ENCODE measurements at regions not wholly inside any gene's neighbourhood (a gene's known extent, or its start where the extent isn't known, plus 50 kb on each side); places are given as distances from the start of the nearest gene placed in this dataset.

DNA sequence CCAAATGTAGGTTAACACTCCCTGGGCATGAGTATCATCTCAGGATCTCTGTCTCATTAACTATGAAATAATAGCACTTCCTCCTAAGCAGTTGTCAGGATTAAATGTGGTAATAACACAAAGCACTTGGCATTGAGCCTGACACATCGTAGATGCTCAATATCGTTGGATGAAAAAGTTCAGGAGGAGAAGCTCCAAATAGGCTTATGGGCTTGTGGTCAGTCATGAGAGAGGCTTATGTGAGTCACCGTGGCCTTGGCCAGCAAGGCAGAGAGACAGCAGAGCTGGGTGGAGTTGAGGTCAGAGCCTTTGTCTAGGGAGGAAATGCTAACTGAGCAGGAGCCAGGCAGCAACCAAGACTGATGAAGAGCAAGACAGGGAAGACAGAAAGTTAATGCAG lies 68.3 kb upstream of the PPM1B start:
- TF ChIP-seq, protein P1, sequence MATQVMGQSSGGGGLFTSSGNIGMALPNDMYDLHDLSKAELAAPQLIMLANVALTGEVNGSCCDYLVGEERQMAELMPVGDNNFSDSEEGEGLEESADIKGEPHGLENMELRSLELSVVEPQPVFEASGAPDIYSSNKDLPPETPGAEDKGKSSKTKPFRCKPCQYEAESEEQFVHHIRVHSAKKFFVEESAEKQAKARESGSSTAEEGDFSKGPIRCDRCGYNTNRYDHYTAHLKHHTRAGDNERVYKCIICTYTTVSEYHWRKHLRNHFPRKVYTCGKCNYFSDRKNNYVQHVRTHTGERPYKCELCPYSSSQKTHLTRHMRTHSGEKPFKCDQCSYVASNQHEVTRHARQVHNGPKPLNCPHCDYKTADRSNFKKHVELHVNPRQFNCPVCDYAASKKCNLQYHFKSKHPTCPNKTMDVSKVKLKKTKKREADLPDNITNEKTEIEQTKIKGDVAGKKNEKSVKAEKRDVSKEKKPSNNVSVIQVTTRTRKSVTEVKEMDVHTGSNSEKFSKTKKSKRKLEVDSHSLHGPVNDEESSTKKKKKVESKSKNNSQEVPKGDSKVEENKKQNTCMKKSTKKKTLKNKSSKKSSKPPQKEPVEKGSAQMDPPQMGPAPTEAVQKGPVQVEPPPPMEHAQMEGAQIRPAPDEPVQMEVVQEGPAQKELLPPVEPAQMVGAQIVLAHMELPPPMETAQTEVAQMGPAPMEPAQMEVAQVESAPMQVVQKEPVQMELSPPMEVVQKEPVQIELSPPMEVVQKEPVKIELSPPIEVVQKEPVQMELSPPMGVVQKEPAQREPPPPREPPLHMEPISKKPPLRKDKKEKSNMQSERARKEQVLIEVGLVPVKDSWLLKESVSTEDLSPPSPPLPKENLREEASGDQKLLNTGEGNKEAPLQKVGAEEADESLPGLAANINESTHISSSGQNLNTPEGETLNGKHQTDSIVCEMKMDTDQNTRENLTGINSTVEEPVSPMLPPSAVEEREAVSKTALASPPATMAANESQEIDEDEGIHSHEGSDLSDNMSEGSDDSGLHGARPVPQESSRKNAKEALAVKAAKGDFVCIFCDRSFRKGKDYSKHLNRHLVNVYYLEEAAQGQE (IDR thresholded peaks at IDR 0.05; ENCODE audit: insufficient read depth in 1 of 2, low read depth in 2 of 2, low read length in 2 of 2) = no peak
- TF ChIP-seq TAF1 (IDR thresholded peaks at IDR 0.05; ENCODE audit: borderline replicate concordance, insufficient read depth, low read length) (no peak), POLR2AphosphoS5 (IDR thresholded peaks at IDR 0.05; ENCODE audit: low read depth, low read length) (no peak), FOXP2 (optimal IDR thresholded peaks at IDR 0.05; ENCODE audit: borderline replicate concordance, extremely low read depth, extremely low read length, insufficient read depth) (no peak), SIN3A (IDR thresholded peaks at IDR 0.05; ENCODE audit: borderline replicate concordance, insufficient read depth, low read length) (no peak)

DNA sequence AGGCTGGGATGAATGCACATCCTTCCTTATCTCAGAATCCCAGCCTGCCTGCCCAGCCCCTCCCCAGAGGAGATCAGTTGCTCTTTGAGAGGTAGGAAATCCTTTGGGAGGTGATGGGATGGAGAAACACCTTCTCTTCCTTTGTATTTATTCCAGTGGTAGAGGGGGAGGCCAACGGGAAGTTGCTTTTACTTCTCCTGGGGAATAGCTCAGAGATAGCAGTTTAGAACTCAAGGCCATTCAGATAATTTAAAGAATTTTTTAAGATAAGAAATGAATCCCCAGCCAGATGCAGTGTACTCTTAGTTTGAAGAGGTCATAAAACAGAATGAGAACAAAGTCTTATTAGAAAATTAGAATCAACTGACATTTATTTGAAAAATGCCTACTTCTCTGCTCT lies 67.4 kb upstream of the PPM1B start:
- TF ChIP-seq FOXP2 (optimal IDR thresholded peaks at IDR 0.05; ENCODE audit: borderline replicate concordance, extremely low read depth, extremely low read length, insufficient read depth) = no peak
- no peak for TF ChIP-seq POLR2AphosphoS5 (IDR thresholded peaks at IDR 0.05; ENCODE audit: low read depth, low read length)
- TF ChIP-seq SIN3A (IDR thresholded peaks at IDR 0.05; ENCODE audit: borderline replicate concordance, insufficient read depth, low read length) = no peak
- TF ChIP-seq TAF1 (IDR thresholded peaks at IDR 0.05; ENCODE audit: borderline replicate concordance, insufficient read depth, low read length) = no peak
- TF ChIP-seq, protein P1 (IDR thresholded peaks at IDR 0.05; ENCODE audit: insufficient read depth in 1 of 2, low read depth in 2 of 2, low read length in 2 of 2) = no peak

DNA sequence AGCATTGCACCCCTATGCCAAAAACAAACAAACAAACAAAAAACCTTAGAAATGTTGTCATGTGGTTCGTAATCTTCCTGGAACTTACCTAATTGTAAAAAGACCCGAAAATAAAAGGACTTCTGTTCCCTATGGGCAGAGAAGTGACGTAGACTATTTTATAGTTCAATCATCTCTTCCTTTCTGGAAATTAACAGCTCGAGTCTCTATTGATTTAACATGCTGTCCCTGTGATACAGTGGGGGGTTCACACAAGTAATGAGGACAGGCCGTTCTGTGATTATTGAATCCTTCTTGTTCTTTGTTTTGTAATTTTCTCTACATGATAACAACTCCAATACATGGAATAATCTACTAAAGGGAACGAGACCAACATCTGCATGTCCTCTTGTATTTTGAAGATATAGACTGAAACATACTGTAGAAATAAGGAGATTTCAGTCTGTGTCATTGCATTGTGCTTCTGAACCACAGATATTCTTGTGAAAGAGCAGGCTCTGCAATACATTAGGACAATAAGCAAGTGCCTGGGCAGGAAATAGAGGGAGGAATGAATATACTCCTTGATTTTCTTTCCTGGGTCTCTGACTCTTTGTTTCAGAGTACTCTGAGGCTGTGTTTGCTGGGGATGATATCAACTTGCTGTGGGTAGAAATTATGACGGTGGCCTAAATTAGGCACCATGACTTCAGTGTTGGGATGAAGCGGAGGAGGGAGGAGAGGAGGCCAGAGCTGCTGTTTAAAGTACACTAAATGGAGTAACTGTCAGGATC lies 65.7 kb upstream of the PPM1B start:
- TF ChIP-seq SIN3A (IDR thresholded peaks at IDR 0.05; ENCODE audit: borderline replicate concordance, insufficient read depth, low read length) = no peak
- no peak for TF ChIP-seq POLR2AphosphoS5 (IDR thresholded peaks at IDR 0.05; ENCODE audit: low read depth, low read length)
- TF ChIP-seq FOXP2 (optimal IDR thresholded peaks at IDR 0.05; ENCODE audit: borderline replicate concordance, extremely low read depth, extremely low read length, insufficient read depth) = no peak
- no peak for TF ChIP-seq TAF1 (IDR thresholded peaks at IDR 0.05; ENCODE audit: borderline replicate concordance, insufficient read depth, low read length)
- TF ChIP-seq, protein P1 (IDR thresholded peaks at IDR 0.05; ENCODE audit: insufficient read depth in 1 of 2, low read depth in 2 of 2, low read length in 2 of 2) = no peak

DNA sequence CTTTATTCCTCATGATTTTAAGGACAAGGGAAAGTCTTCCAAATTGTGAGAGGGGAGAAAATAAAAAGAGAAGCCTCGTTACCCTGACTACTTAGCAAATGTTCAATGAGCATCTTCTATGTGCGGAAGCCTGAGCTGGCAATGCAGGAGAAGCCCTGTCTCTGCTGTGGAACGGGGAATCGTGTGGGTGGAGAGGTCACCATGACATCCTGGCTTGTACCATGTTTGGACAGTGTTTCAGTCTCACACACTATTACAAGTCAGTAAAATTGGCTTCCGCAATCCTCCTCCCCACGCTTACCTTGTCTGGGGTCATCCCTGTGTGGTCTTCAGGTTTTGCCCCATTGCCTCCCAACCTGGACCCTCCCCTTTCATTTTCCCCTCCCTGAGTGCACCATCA lies 65.0 kb upstream of the PPM1B start:
- TF ChIP-seq TAF1 (IDR thresholded peaks at IDR 0.05; ENCODE audit: borderline replicate concordance, insufficient read depth, low read length) (no peak), POLR2AphosphoS5 (IDR thresholded peaks at IDR 0.05; ENCODE audit: low read depth, low read length) (no peak), FOXP2 (optimal IDR thresholded peaks at IDR 0.05; ENCODE audit: borderline replicate concordance, extremely low read depth, extremely low read length, insufficient read depth) (no peak), SIN3A (IDR thresholded peaks at IDR 0.05; ENCODE audit: borderline replicate concordance, insufficient read depth, low read length) (no peak)
- TF ChIP-seq, protein P1 (IDR thresholded peaks at IDR 0.05; ENCODE audit: insufficient read depth in 1 of 2, low read depth in 2 of 2, low read length in 2 of 2) = no peak

All from PFSK-1 (cell line).